Liver (tissue), 8 donors: ENCODE measurements at regions not wholly inside any gene's neighbourhood (a gene's known extent, or its start where the extent isn't known, plus 50 kb on each side); places are given as distances from the start of the nearest gene placed in this dataset.

Experiments used
- DNase-seq: peaks from one replicate; pipeline ENCODE4 v3.0.0-alpha.2; 2017; ENCODE audit warnings: low spot score
- H3K27ac ChIP-seq, 2 donors: one replicate each; pipeline ENCODE4 v1.7.0; 2013; ENCODE audit warnings: inconsistent platforms in 2 of 2, low read length in 2 of 2, control low read depth in 1 of 2, low read depth in 1 of 2, mild to moderate bottlenecking in 1 of 2
- H3K27me3 ChIP-seq, 4 donors: one replicate each; pipeline versions ENCODE4 v1.6.1 to v1.7.0; 2013; ENCODE audit warnings: low read length in 3 of 4, inconsistent platforms in 1 of 4, mild to moderate bottlenecking in 1 of 4, moderate library complexity in 1 of 4; ENCODE audit not compliant: control insufficient read depth in 4 of 4, insufficient read depth in 4 of 4
- H3K36me3 ChIP-seq, 4 donors: one replicate each; pipeline versions ENCODE4 v1.6.1 to v1.7.0; 2013; ENCODE audit warnings: low read length in 3 of 4, mild to moderate bottlenecking in 3 of 4, low read depth in 1 of 4, moderate library complexity in 1 of 4; ENCODE audit not compliant: control insufficient read depth in 4 of 4, insufficient read depth in 3 of 4
- H3K4me1 ChIP-seq, 4 donors: one replicate each; pipeline versions ENCODE4 v1.6.1 to v1.7.0; 2013; ENCODE audit warnings: low read length in 3 of 4, mild to moderate bottlenecking in 3 of 4, moderate library complexity in 1 of 4; ENCODE audit not compliant: control insufficient read depth in 4 of 4, insufficient read depth in 4 of 4
- H3K4me3 ChIP-seq, 3 donors: one replicate each; pipeline versions ENCODE4 v1.6.1 to v1.7.0; 2013; ENCODE audit warnings: low read length in 3 of 3, control low read depth in 1 of 3, low read depth in 1 of 3, mild to moderate bottlenecking in 1 of 3
- H3K9ac ChIP-seq, 2 donors: one replicate each; pipeline ENCODE4 v1.7.0; 2013; ENCODE audit warnings: low read length in 2 of 2, mild to moderate bottlenecking in 2 of 2, moderate library complexity in 2 of 2, control low read depth in 1 of 2, low read depth in 1 of 2
- H3K9me3 ChIP-seq, 4 donors: one replicate each; pipeline versions ENCODE4 v1.6.1 to v1.7.0; 2013; ENCODE audit warnings: low read length in 3 of 4; ENCODE audit not compliant: control insufficient read depth in 4 of 4
- CTCF ChIP-seq: fragments of 150-350 bp; IDR thresholded peaks from 2 replicates; pipeline ENCODE4 v1.5.1; 2017; ENCODE audit warnings: improper control_type of control experiment, low read depth, low read length; ENCODE audit not compliant: missing input control
- EGR1 ChIP-seq, 2 donors: IDR thresholded peaks; 2 replicates each; pipeline ENCODE4 v1.6.1; 2016 to 2018; ENCODE audit warnings: antibody characterized with exemption in 2 of 2, low read depth in 2 of 2
- FOXA1 ChIP-seq: IDR thresholded peaks from 2 replicates; pipeline ENCODE4 v1.6.1; 2016; ENCODE audit warnings: antibody characterized with exemption
- FOXA2 ChIP-seq: IDR thresholded peaks from 2 replicates; pipeline ENCODE4 v1.6.1; 2016; ENCODE audit warnings: antibody characterized with exemption
- GABPA ChIP-seq, 2 donors: IDR thresholded peaks in 1 of 2; conservative IDR thresholded peaks in 1 of 2; 2 replicates each; pipeline ENCODE4 v1.6.1; 2016; ENCODE audit warnings: antibody characterized with exemption in 2 of 2, mild to moderate bottlenecking in 1 of 2, moderate library complexity in 1 of 2
- HNF4A ChIP-seq, 2 donors: conservative IDR thresholded peaks; 2 replicates each; pipeline ENCODE4 v1.6.1; 2016; ENCODE audit warnings: antibody characterized with exemption in 2 of 2, mild to moderate bottlenecking in 2 of 2
- HNF4G ChIP-seq: IDR thresholded peaks from 2 replicates; pipeline ENCODE4 v1.6.1; 2016; ENCODE audit warnings: antibody characterized with exemption
- JUND ChIP-seq, 2 donors: IDR thresholded peaks; 2 replicates each; pipeline ENCODE4 v1.6.1; 2016; ENCODE audit warnings: antibody characterized with exemption in 2 of 2
- MAX ChIP-seq: IDR thresholded peaks from 2 replicates; pipeline ENCODE4 v1.6.1; 2016; ENCODE audit warnings: antibody characterized with exemption
- NR2F2 ChIP-seq: IDR thresholded peaks from 2 replicates; pipeline ENCODE4 v1.6.1; 2016; ENCODE audit warnings: antibody characterized with exemption
- RAD21 ChIP-seq, 2 donors: IDR thresholded peaks; 2 replicates each; pipeline ENCODE4 v1.6.1; 2016; ENCODE audit warnings: antibody characterized with exemption in 2 of 2, mild to moderate bottlenecking in 2 of 2
- RXRA ChIP-seq, 2 donors: IDR thresholded peaks; 2 replicates each; pipeline ENCODE4 v1.6.1; 2017 to 2018; ENCODE audit warnings: antibody characterized with exemption in 2 of 2, mild to moderate bottlenecking in 1 of 2
- SP1 ChIP-seq: IDR thresholded peaks from 2 replicates; pipeline ENCODE4 v1.6.1; 2018; ENCODE audit warnings: antibody characterized with exemption, mild to moderate bottlenecking
- TAF1 ChIP-seq: conservative IDR thresholded peaks from 2 replicates; pipeline ENCODE4 v1.6.1; 2016; ENCODE audit warnings: antibody characterized with exemption, mild to moderate bottlenecking
- YY1 ChIP-seq: IDR thresholded peaks from 2 replicates; pipeline ENCODE4 v1.6.1; 2016; ENCODE audit warnings: antibody characterized with exemption, mild to moderate bottlenecking
- WGBS: extraction: QIAGEN DNeasy Blood & Tissue Kit; methylation state at CpG from one replicate; pipeline ENCODE4 v1.1.7; 2013; 5-methylcytosine and 5-hydroxymethylcytosine counted together
- TF ChIP-seq, protein P1 (sequence below): IDR thresholded peaks from 2 replicates; pipeline ENCODE4 v1.6.1; 2016; ENCODE audit warnings: antibody characterized with exemption
- TF ChIP-seq, protein P2 (sequence below): IDR thresholded peaks from 2 replicates; pipeline ENCODE4 v1.6.1; 2016; ENCODE audit warnings: antibody characterized with exemption
- TF ChIP-seq, protein P3 (sequence below): IDR thresholded peaks from 2 replicates; pipeline ENCODE4 v1.6.1; 2016; ENCODE audit warnings: antibody characterized with exemption, mild to moderate bottlenecking
- donor health status: healthy.
- donor health status: healthy.
- donor health status: healthy.
- donor health status: healthy.
- donor health status: healthy.

DNA sequence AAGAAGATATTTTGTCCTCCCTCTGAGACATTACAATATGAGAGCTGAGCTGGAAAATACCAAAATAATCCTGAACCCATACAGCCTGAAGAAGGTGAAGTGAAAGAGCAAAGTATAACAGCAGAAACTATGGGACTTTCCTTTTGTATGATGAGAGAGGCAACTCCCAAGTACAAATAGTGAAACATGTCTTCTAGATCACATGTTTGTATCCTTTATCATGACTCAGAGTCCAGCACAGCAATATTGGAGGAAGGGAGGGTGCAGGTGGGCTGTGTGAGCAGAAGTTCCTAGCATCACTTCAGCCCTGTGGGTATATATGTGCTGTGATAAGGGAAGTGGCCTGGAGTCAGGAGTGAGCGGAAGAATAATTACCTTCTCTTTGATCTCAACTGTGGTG, 265.6 kb upstream of the NRXN1 start:
- H3K9ac ChIP-seq, result no peak overlapping the region
- WGBS, result 98% methylated on average over 1 of the region's 1 CpG
- peaks cover 2 to 17% (median 8%) of the 10 kb centered on the region in 4 donors for H3K4me1 ChIP-seq
- H3K4me3 ChIP-seq, result no peak overlapping the region
- no peaks in the 10 kb centered on the region for H3K36me3 ChIP-seq
- no peaks in the 10 kb centered on the region for H3K9me3 ChIP-seq
- no peaks in the 10 kb centered on the region for H3K27me3 ChIP-seq
- TF ChIP-seq, protein P1, sequence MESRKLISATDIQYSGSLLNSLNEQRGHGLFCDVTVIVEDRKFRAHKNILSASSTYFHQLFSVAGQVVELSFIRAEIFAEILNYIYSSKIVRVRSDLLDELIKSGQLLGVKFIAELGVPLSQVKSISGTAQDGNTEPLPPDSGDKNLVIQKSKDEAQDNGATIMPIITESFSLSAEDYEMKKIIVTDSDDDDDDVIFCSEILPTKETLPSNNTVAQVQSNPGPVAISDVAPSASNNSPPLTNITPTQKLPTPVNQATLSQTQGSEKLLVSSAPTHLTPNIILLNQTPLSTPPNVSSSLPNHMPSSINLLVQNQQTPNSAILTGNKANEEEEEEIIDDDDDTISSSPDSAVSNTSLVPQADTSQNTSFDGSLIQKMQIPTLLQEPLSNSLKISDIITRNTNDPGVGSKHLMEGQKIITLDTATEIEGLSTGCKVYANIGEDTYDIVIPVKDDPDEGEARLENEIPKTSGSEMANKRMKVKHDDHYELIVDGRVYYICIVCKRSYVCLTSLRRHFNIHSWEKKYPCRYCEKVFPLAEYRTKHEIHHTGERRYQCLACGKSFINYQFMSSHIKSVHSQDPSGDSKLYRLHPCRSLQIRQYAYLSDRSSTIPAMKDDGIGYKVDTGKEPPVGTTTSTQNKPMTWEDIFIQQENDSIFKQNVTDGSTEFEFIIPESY, result no peak
- TF ChIP-seq HNF4G (no peak), RAD21 (IDR thresholded peaks at IDR 0.05) (no peak), GABPA (IDR thresholded peaks at IDR 0.05 in 1 of 2, conservative IDR thresholded peaks at IDR 0.05 in 1 of 2) (no peak), FOXA1 (no peak), MAX (no peak), NR2F2 (no peak), JUND (IDR thresholded peaks at IDR 0.05) (no peak), FOXA2 (no peak), CTCF (no peak), YY1 (no peak), TAF1 (no peak), HNF4A (conservative IDR thresholded peaks at IDR 0.05) (no peak), RXRA (IDR thresholded peaks at IDR 0.05) (no peak), SP1 (no peak), EGR1 (IDR thresholded peaks at IDR 0.05; ENCODE audit: low read depth in 2 of 2) (no peak)
- TF ChIP-seq, protein P2, sequence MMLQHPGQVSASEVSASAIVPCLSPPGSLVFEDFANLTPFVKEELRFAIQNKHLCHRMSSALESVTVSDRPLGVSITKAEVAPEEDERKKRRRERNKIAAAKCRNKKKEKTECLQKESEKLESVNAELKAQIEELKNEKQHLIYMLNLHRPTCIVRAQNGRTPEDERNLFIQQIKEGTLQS, result no peak
- TF ChIP-seq, protein P3, sequence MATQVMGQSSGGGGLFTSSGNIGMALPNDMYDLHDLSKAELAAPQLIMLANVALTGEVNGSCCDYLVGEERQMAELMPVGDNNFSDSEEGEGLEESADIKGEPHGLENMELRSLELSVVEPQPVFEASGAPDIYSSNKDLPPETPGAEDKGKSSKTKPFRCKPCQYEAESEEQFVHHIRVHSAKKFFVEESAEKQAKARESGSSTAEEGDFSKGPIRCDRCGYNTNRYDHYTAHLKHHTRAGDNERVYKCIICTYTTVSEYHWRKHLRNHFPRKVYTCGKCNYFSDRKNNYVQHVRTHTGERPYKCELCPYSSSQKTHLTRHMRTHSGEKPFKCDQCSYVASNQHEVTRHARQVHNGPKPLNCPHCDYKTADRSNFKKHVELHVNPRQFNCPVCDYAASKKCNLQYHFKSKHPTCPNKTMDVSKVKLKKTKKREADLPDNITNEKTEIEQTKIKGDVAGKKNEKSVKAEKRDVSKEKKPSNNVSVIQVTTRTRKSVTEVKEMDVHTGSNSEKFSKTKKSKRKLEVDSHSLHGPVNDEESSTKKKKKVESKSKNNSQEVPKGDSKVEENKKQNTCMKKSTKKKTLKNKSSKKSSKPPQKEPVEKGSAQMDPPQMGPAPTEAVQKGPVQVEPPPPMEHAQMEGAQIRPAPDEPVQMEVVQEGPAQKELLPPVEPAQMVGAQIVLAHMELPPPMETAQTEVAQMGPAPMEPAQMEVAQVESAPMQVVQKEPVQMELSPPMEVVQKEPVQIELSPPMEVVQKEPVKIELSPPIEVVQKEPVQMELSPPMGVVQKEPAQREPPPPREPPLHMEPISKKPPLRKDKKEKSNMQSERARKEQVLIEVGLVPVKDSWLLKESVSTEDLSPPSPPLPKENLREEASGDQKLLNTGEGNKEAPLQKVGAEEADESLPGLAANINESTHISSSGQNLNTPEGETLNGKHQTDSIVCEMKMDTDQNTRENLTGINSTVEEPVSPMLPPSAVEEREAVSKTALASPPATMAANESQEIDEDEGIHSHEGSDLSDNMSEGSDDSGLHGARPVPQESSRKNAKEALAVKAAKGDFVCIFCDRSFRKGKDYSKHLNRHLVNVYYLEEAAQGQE, result no peak
- DNase-seq, result no peak
- no peak overlapping the region for H3K27ac ChIP-seq
